HG03097 (cell line): ENCODE measurements at regions not wholly inside any gene's neighbourhood (a gene's known extent, or its start where the extent isn't known, plus 50 kb on each side); places are given as distances from the start of the nearest gene placed in this dataset.
A peak's percentile ranks its signal among the peaks of the same experiment; 100 is the strongest.

Experiments used
- ATAC-seq: cut with Tn5 transposase; IDR thresholded peaks from one replicate; pipeline ENCODE4 v1.9.1; 2021; ENCODE audit not compliant: unreplicated experiment, low FRiP score

GRCh38 chrX:15191830-15192229, 78.1 kb downstream of the ASB9 start:
- no peak for ATAC-seq

- ATAC-seq: no peak
Measured at GRCh38 chrX:15188039-15188438, 81.8 kb downstream of the ASB9 start.

GRCh38 chrX:15177316-15177715, 92.6 kb downstream of the ASB9 start:
- ATAC-seq: no peak

- no peak for ATAC-seq
Measured at GRCh38 chrX:15173411-15173810, 96.5 kb downstream of the ASB9 start.

DNA sequence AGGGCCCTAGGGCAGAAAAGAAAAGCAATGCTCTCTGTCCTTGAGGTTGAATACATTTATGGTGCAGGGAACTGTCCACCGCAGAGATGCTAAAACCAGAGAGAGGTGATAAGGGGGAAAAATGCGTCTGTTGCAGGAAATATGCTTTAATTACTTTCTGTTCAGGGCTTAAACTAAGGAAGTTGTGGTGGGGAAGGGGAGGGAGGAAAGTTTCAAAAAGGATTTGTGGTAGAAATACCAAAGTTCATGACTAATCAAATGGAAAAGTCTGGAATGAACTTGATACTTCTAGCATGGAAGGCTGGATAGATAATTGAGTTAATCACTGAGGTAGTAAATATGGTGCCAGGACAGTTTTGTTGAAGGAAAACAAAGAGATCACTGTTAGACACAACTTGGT, 99.0 kb downstream of the ASB9 start:
- no peak for ATAC-seq

DNA sequence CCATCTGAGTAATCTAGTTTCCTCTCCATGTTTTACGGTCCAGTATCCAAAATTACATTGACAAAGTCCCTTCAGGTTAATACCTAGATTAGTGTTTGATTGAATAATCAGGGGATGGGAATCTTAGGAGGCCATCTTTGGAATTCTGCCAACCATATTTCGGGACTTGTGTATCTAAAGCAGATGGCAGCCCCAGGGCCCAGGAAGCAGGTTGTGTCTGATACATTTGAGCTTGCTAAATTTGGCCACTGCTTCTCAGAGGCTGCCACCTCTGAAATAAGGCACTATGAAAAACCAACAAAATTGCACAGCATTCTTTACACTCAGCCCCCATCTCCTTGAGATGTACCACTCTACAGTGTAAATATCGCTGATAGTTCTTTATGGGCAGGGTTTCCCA, 102.1 kb downstream of the ASB9 start:
- ATAC-seq: no peak

GRCh38 chrX:15165832-15166231, 104.1 kb downstream of the ASB9 start:
- ATAC-seq: no peak

DNA sequence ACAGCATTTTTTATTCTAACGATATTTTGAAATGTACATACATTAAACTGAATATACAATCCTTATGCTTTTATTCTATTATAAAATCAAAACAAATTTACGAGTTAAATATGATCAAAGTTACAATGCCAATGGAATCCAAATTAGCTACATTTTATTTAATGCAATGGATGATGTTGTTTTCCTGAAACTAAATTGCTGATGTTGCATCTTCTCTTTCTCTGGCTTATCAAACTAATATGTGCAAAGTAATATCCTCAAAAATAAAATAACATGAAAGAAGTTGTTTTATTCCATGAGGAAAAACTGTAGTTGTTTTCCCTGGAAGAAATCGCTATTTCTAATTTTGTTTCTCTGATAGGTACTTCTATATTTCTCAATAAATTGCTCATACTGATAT, 106.8 kb downstream of the ASB9 start:
- no peak for ATAC-seq

DNA sequence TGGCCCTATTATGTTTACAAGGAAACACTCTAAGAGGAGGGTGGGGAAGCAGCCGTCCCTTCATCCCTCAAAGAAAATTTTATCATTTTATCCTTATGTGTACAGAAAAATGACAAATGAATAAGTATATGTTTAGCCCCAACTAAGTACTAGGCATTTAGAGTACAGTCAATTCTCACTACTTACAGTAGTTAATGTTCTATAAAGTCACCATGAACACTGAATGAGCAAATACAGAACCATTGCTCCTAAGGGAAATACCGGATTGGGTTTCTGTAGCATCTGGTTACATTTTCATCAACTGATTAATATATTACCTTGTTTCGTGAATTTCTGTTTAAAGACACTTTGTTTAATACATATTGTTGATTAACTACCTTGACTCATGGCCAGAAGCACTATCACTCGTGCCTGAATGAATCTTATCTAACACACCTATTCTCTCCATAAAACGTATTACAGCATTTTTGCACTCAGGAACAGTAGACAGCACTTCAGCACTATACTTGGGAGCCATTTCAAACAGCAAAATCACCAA, 109.3 kb downstream of the ASB9 start:
- peak; percentile 52 for ATAC-seq

GRCh38 chrX:15158736-15159406, 111.0 kb downstream of the ASB9 start:
- ATAC-seq: peak; percentile 70

- no peak for ATAC-seq
Measured at GRCh38 chrX:15158350-15158735, 111.5 kb downstream of the ASB9 start.

DNA sequence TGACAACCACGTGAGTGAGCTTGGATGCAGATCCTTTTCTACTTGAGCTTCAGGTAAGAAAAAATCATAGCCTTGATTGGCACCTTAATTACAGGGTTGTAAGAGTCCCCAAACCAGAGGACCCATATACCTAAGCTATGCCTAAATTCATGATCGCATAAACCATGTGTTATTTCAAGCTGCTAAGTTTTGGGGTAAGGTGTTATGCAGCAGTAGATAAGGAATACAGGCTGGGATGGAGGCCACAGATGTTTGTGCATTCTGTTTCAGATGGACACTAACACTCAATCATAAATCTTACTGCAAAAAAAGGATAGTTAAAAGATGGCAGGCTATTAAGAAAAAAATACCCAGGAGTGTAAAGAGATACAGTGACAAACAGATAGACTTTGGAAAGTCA, 112.3 kb downstream of the ASB9 start:
- no peak for ATAC-seq

GRCh38 chrX:15151267-15152186, 118.4 kb downstream of the ASB9 start:
- ATAC-seq: no peak

- no peak for ATAC-seq
Measured at GRCh38 chrX:15150586-15150985, 119.3 kb downstream of the ASB9 start.

GRCh38 chrX:15146515-15146914, 123.4 kb downstream of the ASB9 start:
- no peak for ATAC-seq

DNA sequence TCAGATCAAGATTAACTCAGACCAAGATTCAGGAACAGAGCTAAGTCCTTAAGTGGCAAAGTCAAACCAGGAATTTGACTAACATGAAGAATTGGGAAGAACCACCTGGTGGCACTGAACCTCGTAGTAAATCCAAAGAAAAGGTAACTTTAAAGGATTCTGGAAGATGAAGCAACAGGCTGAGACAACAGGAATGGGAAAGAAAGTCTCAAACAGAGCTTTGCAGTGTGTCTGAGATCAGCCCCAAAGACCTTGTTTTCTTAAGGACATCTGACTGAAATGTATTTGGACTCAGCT, 126.1 kb downstream of the ASB9 start:
- no peak for ATAC-seq

DNA sequence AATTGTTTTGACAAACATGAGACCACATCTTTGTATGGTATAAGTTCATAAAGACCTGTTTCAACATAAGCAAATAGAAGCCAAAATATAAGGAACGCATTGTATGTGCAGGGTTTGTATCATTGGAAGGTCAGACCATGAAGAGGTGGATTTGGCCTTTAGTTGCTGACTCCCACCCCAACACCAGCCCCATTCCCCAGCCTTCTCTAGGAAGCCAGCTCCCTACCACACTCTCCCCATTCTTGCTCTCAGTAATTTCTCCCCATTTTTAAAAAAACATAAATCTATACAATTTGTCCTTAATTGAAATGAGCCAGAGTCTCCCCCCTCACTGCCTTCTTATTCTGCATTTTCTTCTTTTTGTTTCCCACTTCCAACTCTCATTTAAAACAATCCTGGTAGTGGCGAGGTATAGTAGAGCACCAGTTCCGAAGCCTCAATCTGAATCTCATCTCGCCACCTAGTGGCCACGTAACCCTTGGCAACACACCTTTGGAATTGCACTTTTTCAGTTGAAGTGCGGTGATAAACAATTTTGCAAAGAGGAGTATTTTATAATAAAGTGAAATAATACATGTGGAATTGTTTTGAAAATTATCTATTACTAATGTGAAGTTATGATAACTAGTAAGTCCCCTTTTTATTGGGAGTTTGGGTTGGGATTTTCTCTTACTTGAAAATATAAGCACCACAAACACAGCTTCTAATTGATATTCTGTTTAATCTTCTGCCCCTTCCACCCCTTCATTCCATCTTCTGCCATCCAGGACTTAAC, 126.6 kb downstream of the ASB9 start:
- no peak for ATAC-seq

DNA sequence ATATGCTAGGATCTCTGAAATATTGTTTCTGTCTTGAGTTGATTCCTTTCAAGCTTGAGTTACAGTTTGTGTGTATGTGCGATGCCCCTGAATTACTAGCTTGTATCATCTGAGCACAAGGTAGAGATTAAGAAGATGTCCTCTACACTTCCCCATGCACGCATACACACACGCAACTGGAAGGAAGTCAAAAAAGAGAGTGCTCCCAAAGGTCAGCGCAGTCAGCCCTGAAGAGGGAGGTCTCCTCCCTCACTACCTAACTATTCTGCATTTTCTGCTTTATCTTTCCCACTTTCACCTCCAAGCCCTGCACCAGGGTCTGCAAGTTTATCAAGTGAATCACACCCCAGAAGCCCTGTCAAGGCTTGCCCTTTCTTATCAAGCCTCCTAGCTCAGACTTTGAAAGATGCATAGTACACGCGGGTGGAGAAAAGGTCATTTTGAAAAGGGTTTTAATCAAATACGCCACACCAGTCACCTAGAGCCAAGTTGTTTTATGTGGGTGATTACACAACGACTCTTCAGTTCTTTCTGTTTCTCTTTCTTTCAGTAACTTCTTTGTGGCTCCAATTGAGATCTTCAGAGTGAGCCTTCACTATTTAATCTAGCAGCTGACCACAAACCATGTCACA, 127.7 kb downstream of the ASB9 start:
- no peak for ATAC-seq

DNA sequence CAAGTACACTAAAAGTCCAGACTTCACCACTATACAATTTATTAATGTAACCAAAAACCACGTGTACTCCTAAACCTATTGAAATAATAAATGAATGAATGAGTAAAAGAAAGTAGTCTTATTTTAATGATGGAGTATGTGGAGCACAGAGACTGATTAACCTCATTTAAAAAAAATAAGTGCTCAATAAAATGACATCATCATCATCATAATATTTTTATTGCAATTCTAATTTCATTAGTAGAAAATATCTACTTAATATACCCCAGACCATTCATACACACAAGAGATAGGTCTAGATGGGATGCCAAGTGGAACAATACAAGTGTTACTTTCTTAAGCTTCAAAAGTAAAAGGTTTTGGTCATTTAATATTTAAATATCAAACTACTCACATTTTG, 133.1 kb downstream of the ASB9 start:
- no peak for ATAC-seq

DNA sequence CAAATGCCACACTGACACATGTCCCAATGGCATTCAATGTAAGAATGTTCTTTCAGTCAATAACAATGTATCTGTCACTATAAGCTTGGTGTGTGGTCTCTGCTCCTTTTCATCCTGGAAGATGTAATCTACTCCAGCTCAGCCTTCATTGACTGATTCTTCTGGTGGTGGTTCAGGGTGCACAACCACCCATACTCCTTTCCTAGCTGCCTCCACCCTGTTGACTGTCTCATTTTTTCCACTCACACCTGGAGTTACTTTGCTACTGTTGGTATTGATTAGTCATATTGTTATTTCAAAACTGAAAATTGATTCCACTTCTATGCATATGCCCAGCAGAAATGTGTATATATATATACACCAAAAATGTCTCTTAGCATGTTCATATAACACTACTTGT, 140.5 kb downstream of the ASB9 start:
- ATAC-seq: no peak

DNA sequence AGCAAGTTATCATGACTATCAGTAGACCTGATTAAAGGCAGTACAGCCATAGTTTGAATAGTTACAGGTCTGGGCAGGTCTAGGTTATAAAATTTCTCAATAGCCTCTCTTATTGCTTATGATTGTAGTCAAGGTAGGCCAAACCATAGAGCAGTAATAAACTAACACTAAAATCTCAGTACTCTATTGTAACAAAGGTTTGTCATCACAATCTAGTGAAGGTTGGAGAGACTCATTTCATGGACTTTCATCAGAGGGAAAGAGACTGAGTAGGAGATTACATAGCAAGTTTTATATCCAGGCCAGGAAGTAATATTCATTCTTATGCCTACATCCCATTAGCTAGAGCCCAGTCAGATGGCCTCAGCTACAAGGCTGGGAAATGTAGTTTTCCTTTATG, 141.0 kb downstream of the ASB9 start:
- no peak for ATAC-seq
